RPMI7951 (cell line): ENCODE measurements at regions not wholly inside any gene's neighbourhood (a gene's known extent, or its start where the extent isn't known, plus 50 kb on each side); places are given as distances from the start of the nearest gene placed in this dataset.

Source experiments
- DNase-seq: peaks from one replicate; pipeline ENCODE4 v3.0.0-alpha.2; 2012; ENCODE audit warnings: low read depth

GRCh38 chr6:66478705-66479104, 771.7 kb upstream of the EYS start:
- DNase-seq = no peak

- DNase-seq = no peak
Measured at GRCh38 chr6:66435321-66435720, 728.3 kb upstream of the EYS start.

- DNase-seq = no peak
Measured at GRCh38 chr6:66429210-66429609, 722.2 kb upstream of the EYS start.

- no peak for DNase-seq
Measured at GRCh38 chr6:66423047-66423446, 716.0 kb upstream of the EYS start.

GRCh38 chr6:66421570-66421969, 714.5 kb upstream of the EYS start:
- no peak for DNase-seq

- no peak for DNase-seq
Measured at GRCh38 chr6:66418906-66419305, 711.9 kb upstream of the EYS start.

- no peak for DNase-seq
Measured at GRCh38 chr6:66403966-66404365, 696.9 kb upstream of the EYS start.

GRCh38 chr6:66402873-66403272, 695.8 kb upstream of the EYS start:
- no peak for DNase-seq

GRCh38 chr6:66396549-66396948, 689.5 kb upstream of the EYS start:
- no peak for DNase-seq

- DNase-seq = no peak
Measured at GRCh38 chr6:66396145-66396544, 689.1 kb upstream of the EYS start.

- DNase-seq = no peak
Measured at GRCh38 chr6:66390393-66390792, 683.4 kb upstream of the EYS start.

- DNase-seq = no peak
Measured at GRCh38 chr6:66376001-66376400, 669.0 kb upstream of the EYS start.

GRCh38 chr6:66369407-66369806, 662.4 kb upstream of the EYS start:
- DNase-seq = no peak

- DNase-seq = no peak
Measured at GRCh38 chr6:66362888-66363287, 655.9 kb upstream of the EYS start.

- DNase-seq = no peak
Measured at GRCh38 chr6:66361886-66362285, 654.9 kb upstream of the EYS start.

- no peak for DNase-seq
Measured at GRCh38 chr6:66357781-66358180, 650.8 kb upstream of the EYS start.

GRCh38 chr6:66355471-66355870, 648.4 kb upstream of the EYS start:
- DNase-seq = no peak

GRCh38 chr6:66344796-66345195, 637.8 kb upstream of the EYS start:
- no peak for DNase-seq

- DNase-seq = no peak
Measured at GRCh38 chr6:66340736-66341135, 633.7 kb upstream of the EYS start.

- DNase-seq = no peak
Measured at GRCh38 chr6:66336176-66336575, 629.1 kb upstream of the EYS start.

- no peak for DNase-seq
Measured at GRCh38 chr6:66328200-66328599, 621.2 kb upstream of the EYS start.

GRCh38 chr6:66326228-66326627, 619.2 kb upstream of the EYS start:
- DNase-seq = no peak

- no peak for DNase-seq
Measured at GRCh38 chr6:66321017-66321416, 614.0 kb upstream of the EYS start.

- no peak for DNase-seq
Measured at GRCh38 chr6:66307490-66307889, 600.5 kb upstream of the EYS start.

GRCh38 chr6:66291905-66292304, 584.9 kb upstream of the EYS start:
- no peak for DNase-seq
